Mucosa of rectum (tissue), 2 donors: ENCODE measurements at regions not wholly inside any gene's neighbourhood (a gene's known extent, or its start where the extent isn't known, plus 50 kb on each side); places are given as distances from the start of the nearest gene placed in this dataset.

Source experiments
- H3K27ac ChIP-seq, 2 donors: one replicate each; pipeline ENCODE4 v1.7.0; 2013; ENCODE audit warnings: inconsistent platforms in 2 of 2, low read depth in 2 of 2, low read length in 2 of 2
- H3K27me3 ChIP-seq, 2 donors: one replicate each; pipeline ENCODE4 v1.7.0; 2013; ENCODE audit warnings: low read length in 2 of 2; ENCODE audit not compliant: control insufficient read depth in 2 of 2, insufficient read depth in 2 of 2
- H3K36me3 ChIP-seq, 2 donors: one replicate each; pipeline ENCODE4 v1.7.0; 2013; ENCODE audit warnings: low read length in 2 of 2; ENCODE audit not compliant: control insufficient read depth in 2 of 2, insufficient read depth in 2 of 2
- H3K4me1 ChIP-seq, 2 donors: one replicate each; pipeline ENCODE4 v1.7.0; 2013; ENCODE audit warnings: low read length in 2 of 2, mild to moderate bottlenecking in 1 of 2; ENCODE audit not compliant: control insufficient read depth in 2 of 2, insufficient read depth in 2 of 2
- H3K4me3 ChIP-seq, 2 donors: one replicate each; pipeline ENCODE4 v1.7.0; 2013; ENCODE audit warnings: low read length in 2 of 2
- H3K9ac ChIP-seq, 2 donors: one replicate each; pipeline ENCODE4 v1.7.0; 2013; ENCODE audit warnings: low read length in 2 of 2, low read depth in 1 of 2, mild to moderate bottlenecking in 1 of 2
- H3K9me3 ChIP-seq, 2 donors: one replicate each; pipeline ENCODE4 v1.7.0; 2013; ENCODE audit warnings: low read length in 2 of 2; ENCODE audit not compliant: control insufficient read depth in 2 of 2
- donor health status: healthy.
- donor health status: Normal muscosa, but diverticular disease.

GRCh38 chr2:133792223-133792622 is 224.0 kb upstream of the NCKAP5 start:
- no peak overlapping the region for H3K27ac ChIP-seq
- H3K4me1 ChIP-seq, result no peaks in the 10 kb centered on the region
- no peaks in the 10 kb centered on the region for H3K36me3 ChIP-seq
- no peaks in the 10 kb centered on the region for H3K9me3 ChIP-seq
- H3K4me3 ChIP-seq, result no peak overlapping the region
- H3K9ac ChIP-seq, result no peak overlapping the region
- H3K27me3 ChIP-seq, result no peaks in the 10 kb centered on the region

DNA sequence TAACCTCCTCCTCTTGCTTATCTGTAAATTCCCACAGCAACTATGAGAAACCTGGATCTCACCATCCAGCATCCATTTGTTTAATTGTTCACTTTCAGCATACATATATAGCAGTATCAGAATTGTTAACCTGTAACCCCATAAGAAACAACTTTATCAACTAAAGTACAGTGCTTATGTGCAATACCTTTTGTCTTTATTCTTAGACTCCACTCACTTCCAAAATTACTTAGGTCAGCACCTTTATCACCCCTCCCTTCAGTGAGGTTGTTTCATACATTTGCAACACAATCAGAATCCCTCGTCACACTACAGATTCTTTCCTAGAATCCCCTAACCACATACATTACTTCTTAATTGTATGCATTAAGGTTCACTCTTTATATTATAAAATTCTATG is 225.9 kb upstream of the NCKAP5 start:
- Histone ChIP-seq H3K27me3 (no peaks in the 10 kb centered on the region), H3K4me1 (no peaks in the 10 kb centered on the region), H3K27ac (no peak overlapping the region), H3K9ac (no peak overlapping the region), H3K36me3 (no peaks in the 10 kb centered on the region), H3K4me3 (no peak overlapping the region), H3K9me3 (no peaks in the 10 kb centered on the region)

- Histone ChIP-seq H3K36me3 (no peaks in the 10 kb centered on the region), H3K9ac (no peak overlapping the region), H3K4me1 (no peaks in the 10 kb centered on the region), H3K27me3 (no peaks in the 10 kb centered on the region), H3K27ac (no peak overlapping the region), H3K4me3 (no peak overlapping the region), H3K9me3 (no peaks in the 10 kb centered on the region)
Measured at GRCh38 chr2:133801946-133802345, 233.7 kb upstream of the NCKAP5 start.

DNA sequence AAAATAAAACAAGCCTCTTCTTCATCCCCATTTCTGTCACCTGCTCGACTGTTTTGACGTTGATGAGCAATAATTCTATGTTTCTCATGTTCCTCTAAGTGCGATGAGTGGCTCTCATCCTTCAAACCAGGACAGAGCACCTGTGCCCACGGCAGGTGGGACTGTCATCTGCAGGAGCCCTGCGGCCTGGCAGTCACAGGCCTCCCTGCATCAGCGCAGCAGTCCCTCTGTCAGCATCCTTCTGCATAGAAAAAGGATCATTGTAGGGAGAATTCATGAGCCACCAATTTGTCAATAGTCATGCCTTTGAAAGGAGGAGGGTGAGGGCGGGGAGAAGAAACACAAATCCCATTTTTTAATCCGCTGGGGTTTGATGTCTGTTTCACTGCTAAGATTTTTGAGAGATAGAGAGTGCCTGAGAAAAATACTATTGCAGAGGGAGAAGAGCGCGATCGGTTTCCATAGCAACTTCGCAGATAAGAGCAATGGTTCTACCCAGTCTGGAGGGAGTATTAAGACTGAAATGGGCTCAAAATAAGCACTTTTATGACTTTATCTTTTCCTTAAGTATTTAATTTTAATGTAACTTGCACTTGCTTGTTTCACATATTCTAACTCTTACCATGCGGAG is 234.3 kb upstream of the NCKAP5 start:
- no peak overlapping the region for H3K4me3 ChIP-seq
- no peaks in the 10 kb centered on the region for H3K36me3 ChIP-seq
- H3K9ac ChIP-seq, result no peak overlapping the region
- H3K27ac ChIP-seq, result no peak overlapping the region
- no peaks in the 10 kb centered on the region for H3K27me3 ChIP-seq
- H3K4me1 ChIP-seq, result no peaks in the 10 kb centered on the region
- H3K9me3 ChIP-seq, result no peaks in the 10 kb centered on the region

DNA sequence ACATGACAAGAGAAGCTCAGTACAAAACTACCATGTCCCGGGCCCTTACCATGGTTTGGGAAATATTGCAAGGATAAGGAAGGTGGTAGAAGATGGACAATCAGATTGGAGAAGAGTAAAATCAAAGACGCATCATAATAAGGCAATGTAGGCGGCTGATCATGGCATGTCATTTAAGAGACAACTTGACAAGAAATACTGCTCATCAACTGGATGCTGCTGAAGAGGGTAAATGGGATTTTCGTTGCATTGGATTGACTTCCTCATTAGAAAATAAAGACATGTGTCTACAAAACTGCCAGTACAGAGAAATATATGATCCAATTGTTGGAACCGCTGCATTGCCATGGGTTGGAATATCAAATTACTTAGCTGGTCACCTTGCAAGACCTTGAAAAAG is 238.3 kb upstream of the NCKAP5 start:
- H3K9ac ChIP-seq, result no peak overlapping the region

DNA sequence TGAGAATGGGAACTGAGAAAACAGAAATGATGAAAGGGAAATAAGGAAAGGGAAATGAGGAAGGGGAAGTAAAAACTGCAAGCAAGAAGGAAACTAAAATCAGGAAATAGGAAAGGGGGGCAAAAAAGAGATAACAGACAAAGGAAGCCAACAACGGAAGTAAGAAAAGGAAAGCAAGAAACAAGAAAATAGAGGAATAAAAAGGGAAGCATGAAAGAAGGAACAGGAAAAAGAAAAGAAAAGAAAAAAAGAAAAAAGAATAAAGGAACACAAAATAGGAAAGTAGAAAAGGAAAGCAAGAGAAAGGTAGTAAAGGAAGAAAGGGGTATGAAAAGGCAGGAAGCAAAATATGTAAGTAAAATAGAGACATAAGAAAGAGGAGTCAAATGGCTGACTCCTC is 241.2 kb upstream of the NCKAP5 start:
- Histone ChIP-seq H3K9me3 (no peaks in the 10 kb centered on the region), H3K36me3 (no peaks in the 10 kb centered on the region), H3K9ac (no peak overlapping the region), H3K4me1 (no peaks in the 10 kb centered on the region), H3K27ac (no peak overlapping the region), H3K4me3 (no peak overlapping the region), H3K27me3 (no peaks in the 10 kb centered on the region)

More for the DNA sequence above, 238.3 kb upstream of the NCKAP5 start:
- no peak overlapping the region for H3K27ac ChIP-seq
- no peaks in the 10 kb centered on the region for H3K4me1 ChIP-seq
- H3K9me3 ChIP-seq, result no peaks in the 10 kb centered on the region
- no peaks in the 10 kb centered on the region for H3K27me3 ChIP-seq
- H3K4me3 ChIP-seq, result no peak overlapping the region
- no peaks in the 10 kb centered on the region for H3K36me3 ChIP-seq

DNA sequence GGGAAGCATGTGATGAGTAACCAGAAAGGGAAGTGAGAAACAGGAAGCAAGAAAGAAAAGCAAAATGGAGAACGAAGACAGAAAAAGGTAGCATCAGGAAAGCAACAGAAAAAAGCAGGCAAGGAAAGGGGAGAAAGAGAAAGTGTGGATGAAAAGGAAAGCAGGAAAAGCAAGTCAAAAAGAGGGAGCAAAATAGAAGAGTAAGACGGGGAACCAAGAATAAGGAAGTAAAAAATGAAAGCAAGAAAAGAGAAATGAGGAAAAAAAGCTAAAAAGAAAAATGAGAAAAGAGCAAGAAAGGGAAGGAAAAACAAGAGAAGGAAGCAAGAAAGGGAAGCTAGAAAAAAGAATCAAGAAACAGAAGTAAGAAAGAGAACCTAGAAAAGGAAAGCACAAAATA is 242.3 kb upstream of the NCKAP5 start:
- no peak overlapping the region for H3K9ac ChIP-seq
- H3K4me1 ChIP-seq, result no peaks in the 10 kb centered on the region
- H3K27ac ChIP-seq, result no peak overlapping the region
- H3K9me3 ChIP-seq, result no peaks in the 10 kb centered on the region
- no peaks in the 10 kb centered on the region for H3K36me3 ChIP-seq
- H3K27me3 ChIP-seq, result no peaks in the 10 kb centered on the region
- H3K4me3 ChIP-seq, result no peak overlapping the region

DNA sequence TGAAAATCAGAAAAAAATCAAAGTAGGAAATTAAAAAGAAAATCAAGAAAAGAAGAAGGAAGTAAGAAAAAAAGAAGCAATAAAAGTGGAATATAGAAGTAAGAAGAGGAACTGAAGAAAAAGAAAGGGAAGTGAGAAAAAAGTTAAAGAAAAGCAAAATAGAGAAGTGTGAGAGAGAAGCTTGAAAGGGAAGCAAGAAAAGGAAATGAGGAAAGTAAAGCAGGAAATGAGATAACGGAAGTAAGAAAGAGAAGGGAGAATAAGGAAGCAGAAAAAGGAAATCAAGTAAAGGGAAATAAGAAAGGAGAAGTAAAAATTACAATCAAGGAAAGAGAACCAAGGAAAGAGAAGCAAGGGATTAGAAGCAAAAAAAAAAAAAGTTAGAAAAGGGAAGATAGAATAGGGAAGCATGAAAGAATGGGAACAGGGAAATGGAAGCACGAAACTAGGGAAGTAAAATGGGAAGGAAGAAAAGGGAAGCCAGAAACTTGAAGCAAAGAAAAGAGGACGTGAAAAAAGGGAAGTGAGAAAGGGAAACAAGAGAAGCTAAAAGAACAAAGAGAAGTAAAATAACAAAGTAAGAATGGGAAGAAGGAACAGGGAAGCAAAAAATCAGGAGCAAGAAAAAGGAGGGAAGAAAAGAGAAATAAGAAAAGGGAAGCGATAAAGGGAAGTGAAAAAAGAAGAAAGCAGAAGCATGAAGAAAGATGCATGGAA is 243.3 kb upstream of the NCKAP5 start:
- no peaks in the 10 kb centered on the region for H3K27me3 ChIP-seq
- H3K9me3 ChIP-seq, result no peaks in the 10 kb centered on the region
- no peaks in the 10 kb centered on the region for H3K4me1 ChIP-seq
- no peak overlapping the region for H3K9ac ChIP-seq
- no peaks in the 10 kb centered on the region for H3K36me3 ChIP-seq
- no peak overlapping the region for H3K4me3 ChIP-seq
- H3K27ac ChIP-seq, result no peak overlapping the region

DNA sequence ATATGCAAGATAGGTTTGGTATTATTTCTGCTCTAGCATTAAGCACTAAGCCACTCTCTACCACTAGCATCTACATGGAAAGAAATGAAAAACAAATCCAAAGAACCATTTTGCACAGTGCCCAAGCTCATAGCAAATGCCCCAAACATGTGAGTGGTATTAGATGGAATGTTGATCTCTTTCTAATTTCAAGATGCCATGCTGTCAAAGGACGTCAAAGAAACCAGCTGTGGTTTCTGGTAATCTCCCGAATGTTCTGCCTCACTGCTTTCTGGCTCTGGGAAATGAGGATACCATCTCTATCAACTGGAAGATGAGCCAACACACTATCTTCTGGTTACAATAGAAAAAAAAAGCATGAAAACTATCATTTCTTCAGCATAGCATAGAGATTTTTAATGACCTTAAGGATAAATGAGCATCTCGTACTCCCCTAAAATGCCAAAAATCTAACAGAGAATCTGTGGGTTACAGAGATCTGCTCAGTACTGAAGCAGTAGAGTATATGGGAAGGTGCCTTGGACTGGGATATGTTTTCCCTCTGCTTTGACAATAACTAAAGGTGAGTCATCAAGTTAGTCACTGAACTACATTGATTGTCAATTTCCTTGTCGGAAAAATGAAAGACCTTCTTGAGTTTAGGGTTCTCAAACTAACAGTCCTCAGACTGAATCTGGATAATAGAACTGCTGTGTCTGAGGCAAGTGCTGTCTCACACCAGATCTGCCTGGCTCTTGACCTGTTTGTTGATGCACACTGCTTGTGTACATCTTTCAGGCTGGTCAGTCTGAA is 244.8 kb upstream of the NCKAP5 start:
- Histone ChIP-seq H3K27me3 (no peaks in the 10 kb centered on the region), H3K4me3 (no peak overlapping the region), H3K9ac (no peak overlapping the region), H3K4me1 (no peaks in the 10 kb centered on the region), H3K36me3 (no peaks in the 10 kb centered on the region), H3K9me3 (no peaks in the 10 kb centered on the region), H3K27ac (no peak overlapping the region)

DNA sequence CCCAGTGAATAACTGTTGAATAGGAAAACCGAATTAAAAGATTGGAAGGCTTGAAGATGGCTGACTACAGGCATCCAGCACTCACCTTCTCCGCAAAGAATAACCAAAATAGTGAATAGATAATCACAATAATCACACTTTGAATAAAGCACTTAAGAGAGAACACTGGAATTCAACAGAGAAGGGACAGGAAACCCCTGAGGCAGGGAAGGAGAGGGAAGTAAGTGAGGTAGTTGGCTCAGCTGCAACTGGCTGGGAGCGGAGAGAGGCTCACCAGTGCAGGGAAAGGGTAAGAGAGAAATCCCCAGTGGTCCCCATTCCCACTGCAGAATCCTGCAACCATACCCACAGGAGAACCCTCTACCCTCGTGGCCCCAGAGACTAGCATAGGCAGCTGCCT is 246.6 kb upstream of the NCKAP5 start:
- no peaks in the 10 kb centered on the region for H3K9me3 ChIP-seq
- no peak overlapping the region for H3K9ac ChIP-seq
- H3K27me3 ChIP-seq, result no peaks in the 10 kb centered on the region
- H3K36me3 ChIP-seq, result no peaks in the 10 kb centered on the region
- H3K4me3 ChIP-seq, result no peak overlapping the region
- H3K4me1 ChIP-seq, result no peaks in the 10 kb centered on the region
- H3K27ac ChIP-seq, result no peak overlapping the region
